NCI-H2029 treated with DMSO at 0.1 percent for 48 hours (cell line): ENCODE measurements at regions not wholly inside any gene's neighbourhood (a gene's known extent, or its start where the extent isn't known, plus 50 kb on each side); places are given as distances from the start of the nearest gene placed in this dataset.
"Not testable (repeated sequence)": the region's sequence is repeated elsewhere in the genome, so short reads cannot be mapped to it uniquely, and the experiment has no call there.

Experiments
- DNase-seq: peaks from one replicate; lab custom pipeline; 2025; lab: John Stamatoyannopoulos, UW

DNA sequence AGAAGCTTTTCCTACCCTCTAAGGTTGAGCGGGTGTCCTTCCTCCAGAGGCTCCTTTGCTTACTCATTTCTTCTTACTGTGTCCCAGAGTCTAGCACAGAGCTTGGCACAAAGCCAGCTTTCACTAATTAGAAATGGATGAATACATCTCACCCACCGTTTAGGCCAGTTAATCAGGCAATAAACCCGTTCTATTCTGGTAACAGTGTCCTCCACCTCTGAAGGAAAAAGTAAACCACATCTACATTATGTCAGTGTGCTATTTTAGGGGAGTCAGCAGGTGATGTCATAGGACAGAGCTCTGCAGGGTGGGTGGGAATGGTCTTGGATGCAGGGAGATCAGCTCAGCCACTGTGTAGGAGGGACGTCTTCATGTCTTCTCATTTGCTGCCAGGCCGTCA lies 109.2 kb downstream of the OSTF1 start:
- no peak for DNase-seq

DNA sequence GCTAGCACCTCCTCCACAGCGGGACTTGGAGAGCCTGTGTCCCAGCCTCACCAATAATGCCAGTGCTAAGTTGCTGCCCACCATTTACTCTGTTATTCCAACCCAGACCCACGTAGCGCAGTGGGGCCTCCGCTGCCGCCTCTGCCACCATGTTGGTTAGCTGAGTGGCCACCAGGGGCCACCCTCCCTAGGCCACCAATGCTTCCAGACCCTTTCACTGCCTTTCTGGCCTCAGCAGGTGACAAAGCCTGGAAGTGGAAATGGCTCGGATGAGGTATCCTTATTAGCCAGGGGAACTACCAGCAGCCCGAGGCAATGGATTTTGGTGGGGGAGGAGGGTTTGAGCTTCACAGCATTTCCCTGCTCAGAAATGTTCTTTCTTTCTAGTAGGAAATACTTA lies 110.1 kb downstream of the OSTF1 start:
- no peak for DNase-seq

DNA sequence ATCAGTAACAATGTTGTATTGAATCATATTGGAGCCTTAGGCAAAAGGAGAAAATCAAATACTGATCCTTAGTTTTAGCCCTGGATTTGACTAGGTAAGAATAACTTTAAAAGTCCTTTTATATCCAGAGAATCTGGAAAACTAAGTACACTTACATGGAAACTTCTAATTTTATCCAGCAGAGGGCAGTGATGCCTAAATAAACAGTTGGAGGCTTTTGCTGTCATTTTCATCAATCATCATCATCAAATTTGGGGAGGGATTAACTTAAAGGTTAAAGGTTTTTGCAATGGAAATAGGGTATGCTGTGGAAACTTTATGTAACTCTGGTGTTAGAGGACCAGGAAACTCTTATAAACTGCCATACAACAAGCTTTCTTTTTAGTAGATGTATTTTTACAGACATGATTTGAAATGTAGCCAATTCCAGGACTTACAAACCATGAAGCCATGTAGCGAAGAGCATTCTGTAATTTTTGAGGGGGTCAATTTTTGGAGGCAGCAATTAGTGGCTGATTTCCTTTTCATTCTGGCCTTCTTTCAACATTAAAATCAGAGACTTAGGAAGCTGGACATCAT lies 112.7 kb downstream of the OSTF1 start:
- peak; percentile 62 for DNase-seq

DNA sequence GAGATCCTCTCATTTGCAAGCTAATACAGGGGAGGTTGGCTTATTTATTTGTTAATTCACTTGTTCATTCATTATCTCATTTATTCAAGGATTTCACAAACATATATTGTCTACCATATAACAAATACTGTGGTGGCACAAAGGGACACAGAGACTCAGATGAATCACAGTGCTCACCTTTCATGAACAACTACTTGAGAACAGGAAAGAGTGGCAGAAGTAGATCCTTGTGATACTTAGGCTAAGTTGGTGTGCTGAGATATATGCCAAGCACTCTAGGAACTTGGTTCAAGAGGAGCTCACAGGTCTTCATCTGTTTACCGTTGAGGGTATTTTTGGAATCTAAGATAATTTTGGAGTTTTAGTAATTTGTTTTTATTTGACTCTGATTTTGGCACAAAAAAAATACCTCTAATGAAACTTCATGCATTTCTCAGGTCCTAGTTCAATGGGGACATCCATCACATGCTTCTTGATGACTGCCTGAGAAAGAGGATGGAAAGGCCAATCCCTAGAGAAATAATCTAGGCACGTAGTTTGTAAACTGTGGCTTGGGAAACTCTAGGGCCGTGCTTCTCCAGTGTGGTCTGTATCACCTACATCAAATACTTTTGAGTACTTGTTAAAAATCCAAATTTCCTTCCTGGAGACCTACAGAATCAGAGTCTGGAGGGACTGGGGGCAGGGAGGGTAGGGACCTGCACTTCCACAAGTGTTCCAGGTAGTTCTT lies 113.3 kb downstream of the OSTF1 start:
- DNase-seq: no peak

DNA sequence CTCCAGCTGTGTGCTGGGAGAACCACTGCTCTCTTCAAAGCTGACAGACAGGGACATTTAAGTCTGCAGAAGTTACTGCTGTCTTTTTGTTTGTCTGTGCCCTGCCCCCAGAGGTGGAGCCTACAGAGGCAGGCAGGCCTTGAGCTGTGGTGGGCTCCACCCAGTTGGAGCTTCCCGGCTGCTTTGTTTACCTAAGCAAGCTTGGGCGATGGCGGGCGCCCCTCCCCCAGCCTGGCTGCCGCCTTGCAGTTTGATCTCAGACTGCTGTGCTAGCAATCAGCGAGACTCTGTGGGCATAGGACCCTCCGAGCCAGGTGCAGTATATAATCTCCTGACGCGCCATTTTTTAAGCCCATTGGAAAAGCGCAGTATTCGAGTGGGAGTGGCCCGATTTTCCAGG lies 119.7 kb downstream of the OSTF1 start:
- not testable (repeated sequence) for DNase-seq

DNA sequence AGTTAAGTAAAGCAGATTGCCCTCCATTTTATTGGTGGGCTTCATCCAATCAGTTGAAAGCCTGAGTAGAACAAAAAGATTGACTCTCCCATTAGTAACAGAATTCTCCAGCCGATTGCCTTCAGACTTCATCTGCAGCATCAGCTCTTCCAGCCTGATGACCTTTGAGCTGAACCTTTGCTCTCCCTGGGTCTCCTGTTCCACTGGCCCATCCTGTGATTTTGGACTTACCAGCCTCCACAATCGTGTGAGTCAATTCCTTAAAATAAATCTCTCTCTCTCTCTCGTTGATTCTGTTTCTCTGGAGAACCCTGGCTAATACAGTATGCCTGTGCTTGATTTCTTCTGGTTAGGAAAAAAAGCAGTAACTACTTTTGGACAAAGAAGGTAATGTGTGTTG lies 121.9 kb downstream of the OSTF1 start:
- no peak for DNase-seq

DNA sequence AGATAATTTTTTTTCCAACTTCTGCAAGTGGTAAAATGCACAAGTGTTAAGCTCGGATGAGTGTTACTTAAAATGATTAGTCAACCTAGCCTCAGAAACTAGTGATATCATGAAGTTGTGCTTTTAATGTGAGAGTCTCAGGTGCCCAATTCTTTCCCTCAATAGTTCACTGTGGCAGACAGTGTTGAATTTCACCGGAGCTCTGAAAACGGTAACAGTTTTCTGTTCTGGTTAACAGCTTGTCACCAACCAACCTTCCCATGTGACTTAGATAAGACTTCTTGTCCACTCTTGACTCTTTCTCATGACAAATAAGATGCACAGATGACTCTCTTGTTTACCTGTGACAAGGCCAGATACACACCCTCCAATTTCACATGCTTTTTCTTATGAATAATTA lies 125.5 kb downstream of the OSTF1 start:
- DNase-seq: no peak

DNA sequence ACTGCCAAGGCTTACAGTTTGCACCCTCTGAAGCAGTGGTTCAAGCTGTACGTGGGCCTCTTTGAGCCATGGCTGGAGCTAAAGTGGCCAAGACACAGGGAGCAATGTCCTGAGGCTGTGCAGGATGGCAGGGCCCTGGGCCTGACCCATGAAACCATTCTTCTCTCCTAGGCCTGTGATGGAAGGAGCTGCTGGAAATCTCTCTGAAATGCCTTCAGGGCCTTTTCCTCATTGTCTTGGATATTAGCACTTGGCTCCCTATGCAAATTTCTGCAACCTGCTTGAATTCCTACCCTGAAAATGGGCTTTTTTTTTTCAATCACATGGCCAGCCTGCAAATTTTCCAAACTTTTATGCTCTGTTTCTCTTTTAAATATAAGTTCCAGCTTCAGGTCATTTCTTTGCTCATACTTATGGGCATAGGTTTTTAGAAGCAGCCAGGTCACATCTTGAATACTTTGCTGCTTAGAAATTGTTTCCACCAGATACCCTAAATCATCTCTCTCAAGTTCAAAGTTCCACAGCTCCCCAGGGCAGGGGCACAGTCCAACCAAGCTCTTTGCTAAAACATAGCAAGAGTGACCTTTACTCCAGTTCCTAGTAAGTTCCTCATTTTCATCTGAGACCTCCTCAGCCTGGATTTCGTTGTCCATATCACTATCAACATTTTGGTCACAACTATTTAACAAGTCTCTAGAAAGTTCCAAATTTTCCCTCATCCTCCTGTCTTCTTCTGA lies 138.3 kb downstream of the OSTF1 start:
- no peak for DNase-seq

DNA sequence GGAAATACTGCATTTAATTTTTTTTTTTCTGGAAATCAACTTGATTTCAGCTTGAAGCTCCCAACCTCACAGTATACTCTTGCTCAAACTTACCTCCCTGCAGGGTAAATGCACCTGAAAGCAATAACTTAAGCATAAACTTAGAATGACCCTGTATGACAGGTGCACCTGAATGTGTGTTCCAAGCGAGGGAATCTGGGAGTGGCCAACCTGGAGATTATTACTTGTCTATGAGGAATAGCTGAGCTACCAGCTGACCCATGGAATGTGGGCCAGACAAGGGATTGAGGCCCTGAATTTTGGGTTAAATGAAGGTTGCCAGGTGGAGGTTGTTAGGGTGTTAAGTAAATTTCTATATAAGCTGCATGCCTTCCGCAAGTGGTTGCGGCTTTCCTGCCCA lies 140.6 kb downstream of the OSTF1 start:
- no peak for DNase-seq

DNA sequence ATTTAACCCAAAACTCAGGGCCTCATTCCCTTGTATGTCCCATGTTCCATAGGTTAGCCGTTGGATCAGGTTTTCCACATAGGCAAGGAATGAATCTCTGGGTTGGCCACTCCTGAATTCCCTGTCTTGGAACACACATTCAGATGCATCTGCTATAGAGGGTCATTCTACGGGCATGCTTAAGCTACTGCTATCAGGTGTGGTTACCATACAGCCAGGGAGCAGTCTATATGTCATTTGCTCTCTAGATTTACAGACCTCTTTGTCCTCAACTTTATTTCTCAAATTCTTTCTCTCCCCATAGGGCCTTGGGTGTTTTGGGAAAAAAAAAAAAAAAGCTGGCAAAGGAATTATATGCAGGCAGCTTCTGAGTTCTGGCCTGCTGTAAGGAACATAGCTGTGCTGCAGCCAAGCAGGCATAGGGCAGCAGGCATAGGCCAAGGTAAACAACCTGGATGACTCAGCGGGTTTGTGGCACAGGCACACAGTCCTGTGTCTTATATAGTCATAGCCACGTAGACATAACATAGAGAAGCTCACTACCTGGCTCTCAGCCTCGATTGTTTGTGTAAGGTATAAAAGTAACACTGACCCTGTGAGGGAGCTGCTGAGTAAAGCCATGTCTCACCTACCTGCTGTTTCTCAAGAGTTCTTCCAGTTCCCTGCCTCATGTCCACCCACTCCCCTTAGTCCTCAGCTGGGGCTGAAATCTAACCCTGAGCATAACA lies 141.5 kb downstream of the OSTF1 start:
- peak; percentile 53 for DNase-seq

DNA sequence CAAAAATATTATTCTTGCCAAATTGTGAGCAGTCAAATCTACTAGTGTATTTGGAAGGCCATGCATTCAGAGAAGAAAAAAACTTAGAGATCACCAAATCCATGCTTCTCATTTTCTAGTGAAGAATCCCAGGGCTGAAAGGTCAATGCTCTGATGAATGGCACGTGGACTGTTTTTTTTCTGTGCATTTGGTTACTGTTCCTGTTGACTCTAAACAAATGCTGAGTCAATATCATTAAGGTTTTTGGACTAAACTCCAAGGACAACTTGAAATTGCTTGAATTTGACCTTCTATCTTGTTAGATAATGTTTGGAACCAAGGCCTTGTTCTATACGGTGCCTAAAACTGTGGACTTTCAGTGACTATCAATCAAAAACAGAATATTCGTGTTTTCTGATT lies 142.2 kb downstream of the OSTF1 start:
- no peak for DNase-seq

DNA sequence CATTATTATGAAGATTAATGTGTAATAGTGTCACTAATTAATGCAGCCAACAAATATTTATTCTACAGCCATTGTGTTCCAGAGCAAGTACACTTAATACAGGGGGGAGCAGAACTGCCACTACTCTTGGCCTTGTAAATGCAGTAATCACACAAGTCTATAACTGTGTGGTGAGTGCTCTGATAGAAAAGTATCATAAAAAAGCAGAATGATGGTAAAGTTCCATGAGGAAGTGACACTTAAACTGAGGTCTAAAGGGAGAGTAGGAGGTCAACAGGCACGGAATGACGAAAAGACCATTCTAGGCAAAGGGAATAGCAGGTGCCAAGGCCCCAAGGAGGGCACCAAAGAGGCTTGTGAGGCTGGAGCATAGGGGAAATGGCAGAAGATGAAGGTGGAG lies 142.9 kb downstream of the OSTF1 start:
- DNase-seq: no peak

DNA sequence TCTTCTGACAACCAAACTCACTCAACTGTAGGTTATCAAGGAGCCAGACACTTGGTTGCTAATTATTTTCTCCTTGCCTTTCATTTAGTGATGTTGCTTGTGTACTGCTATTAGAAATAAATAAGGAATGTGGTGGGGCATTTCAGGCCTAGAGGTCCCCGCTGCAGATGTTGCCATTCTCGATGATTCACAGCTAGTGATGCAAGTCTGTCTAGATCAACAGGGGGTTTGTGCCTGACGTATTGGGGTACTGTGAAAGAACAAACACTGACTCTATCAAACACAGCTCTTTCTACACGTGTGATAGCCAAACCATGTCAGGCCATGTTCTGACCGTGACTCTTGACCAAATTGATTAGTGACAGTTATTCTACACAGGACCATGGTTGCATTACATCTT lies 144.7 kb downstream of the OSTF1 start:
- no peak for DNase-seq

DNA sequence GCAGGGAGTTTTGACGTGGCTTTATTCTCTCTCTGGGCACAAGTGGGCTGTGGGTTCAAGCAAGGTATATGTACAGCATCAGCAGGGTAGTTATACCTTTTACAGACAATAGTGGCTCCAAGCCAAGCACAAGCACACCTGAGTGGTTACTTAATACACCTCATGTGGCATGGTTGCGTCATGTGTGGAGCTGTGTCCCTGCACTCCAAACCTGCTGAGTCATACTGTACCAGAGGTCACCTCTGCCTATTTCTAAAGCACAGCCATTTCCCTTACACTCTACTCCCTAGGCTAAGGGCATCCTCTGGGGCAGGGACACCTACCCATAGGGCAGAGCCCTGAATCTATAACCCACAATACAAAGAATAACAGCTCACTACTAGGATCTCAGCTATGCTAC lies 147.3 kb downstream of the OSTF1 start:
- no peak for DNase-seq

DNA sequence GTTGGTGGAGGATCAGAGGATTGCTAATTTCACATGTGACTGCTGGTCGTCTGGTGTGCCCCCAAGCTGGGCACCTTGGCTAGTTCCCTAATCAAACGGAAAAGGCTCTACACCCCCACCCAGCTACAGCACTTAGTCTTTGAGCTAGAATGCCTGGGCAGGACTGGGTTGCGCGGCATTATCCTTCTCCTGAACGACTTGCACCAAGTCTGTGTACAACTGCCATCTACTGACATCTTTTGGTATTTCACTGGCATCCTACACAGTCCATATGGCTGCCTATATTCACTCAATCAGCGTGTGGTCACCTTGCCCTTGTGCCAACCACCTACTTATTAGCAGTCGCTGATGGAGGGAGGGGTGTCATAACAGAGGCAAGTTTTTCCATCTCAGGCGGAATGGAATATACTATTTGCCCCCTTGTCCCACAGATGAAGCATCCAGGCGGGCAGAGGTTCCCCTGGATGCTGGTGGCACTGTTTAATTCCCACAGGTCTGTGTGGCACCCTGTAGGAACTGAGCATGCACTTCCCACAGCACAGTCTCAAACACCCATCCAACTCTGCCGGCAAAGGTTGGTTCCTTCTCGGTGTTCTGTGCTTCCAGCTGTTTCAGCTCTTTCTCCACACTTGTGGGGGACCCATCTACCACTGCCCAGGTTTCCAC lies 150.1 kb downstream of the OSTF1 start:
- peak; percentile 34 for DNase-seq

DNA sequence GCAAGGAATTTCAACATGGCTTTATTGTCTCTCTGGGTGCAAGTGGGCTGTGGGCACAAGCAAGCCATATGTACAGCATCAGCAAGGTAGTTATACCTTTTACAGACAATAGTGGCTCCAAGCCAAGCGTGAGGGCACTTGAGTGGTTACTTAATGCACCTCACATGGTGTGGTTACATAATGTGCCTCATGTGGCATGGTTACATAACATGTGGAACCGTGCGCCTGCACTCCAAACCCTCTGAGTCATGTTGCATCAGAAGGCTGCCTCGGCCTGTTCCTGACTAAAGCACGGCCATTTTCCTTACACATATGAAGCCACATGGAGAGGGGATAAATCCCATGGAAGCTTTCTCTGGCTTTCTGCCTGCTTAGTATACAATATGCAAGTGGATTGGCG lies 150.9 kb downstream of the OSTF1 start:
- peak; percentile 44 for DNase-seq

DNA sequence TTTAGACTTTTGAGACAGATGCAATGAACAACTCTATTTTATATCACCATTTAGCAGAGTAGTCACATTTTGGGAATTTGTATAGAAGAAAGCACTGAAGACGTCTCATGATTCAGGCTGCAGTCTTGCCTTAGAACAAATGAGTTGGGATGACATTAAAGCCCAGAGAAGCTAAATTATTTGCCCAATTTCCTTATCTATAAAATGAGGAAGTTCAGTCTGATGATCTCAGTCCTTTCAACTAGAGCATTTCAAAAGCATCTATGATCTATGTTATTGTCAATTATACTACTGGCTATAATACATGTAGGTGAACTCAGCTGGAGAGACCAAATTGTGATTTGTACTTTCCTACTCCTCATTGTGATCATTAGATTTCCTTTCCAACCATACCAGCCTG lies 154.1 kb downstream of the OSTF1 start:
- no peak for DNase-seq

DNA sequence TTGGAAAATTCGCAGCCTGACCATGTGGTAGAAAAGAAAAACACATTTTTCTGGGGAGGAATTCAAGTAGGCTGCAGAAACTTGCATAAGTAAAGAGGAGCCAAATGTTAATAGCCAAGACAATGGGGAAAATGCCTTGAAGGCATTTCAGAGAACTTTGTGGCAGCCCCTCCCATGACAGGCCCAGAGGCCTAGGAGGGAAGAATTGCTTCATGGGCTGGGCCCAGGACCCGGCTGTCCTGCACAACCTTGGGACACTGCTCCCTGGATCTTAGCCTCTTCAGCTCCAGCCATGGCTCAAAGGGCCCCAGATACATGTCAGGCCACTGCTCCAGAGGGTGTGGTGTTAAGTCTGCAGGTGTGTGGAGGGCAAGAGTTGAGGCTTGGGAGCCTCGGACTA lies 158.6 kb downstream of the OSTF1 start:
- no peak for DNase-seq

DNA sequence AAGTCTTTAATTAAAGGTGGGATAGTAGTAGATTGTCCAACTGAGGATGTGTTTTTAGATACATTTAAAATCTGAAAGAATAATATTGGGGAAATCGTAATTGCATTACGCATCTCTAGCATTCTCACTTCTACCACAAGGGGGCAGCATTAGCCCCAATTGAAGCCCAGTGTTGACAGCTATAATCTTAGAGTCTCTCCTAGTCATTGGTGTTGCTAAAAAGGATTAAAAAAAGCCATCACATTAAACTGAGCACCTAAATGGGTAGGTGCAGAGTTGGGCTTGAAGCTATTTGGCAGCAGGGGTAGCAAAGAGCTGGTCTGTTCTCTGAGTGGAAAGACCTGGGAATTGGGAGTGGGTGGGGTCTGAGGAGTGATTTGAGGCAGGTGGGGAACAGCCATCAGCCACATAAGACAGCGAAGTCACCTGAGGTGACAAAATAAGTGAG lies 177.2 kb downstream of the OSTF1 start:
- peak; percentile 44 for DNase-seq

DNA sequence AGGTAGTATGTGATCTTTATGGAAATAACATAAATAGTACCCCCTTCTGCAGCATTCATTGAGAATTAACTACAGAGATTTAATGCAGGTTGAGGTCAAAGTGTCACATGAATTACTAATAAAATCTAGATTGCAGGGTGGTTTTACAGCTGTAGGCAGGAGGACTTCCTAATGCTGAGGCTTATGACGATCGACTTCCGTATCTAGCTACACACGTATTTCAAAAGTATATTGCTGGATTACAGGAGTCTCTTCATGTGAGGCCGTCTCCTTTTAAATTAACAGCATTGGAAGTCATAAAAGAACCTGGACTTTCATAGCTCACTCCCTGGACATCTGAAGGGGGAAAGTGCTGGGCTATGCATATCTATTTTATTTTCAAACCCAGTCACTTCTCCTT lies 180.9 kb downstream of the OSTF1 start:
- no peak for DNase-seq

DNA sequence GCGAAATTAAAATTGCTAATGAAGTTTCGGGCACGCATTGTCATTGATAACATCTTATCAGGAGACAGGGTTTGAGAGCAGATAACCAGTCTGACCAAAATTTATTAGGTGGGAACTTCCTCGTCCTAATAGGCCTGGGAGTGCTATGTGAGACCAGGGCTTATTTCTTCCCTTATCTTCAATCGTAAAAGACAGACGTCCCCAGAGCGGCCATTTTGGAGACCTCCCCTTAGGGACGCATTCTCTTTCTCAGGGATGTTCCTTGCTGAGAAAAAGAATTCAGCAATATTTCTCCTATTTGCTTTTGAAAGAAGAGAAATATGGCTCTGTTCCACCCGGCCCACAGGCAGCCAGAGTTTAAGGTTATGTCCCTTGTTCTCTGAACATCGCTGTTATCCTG lies 184.7 kb downstream of the OSTF1 start:
- not testable (repeated sequence) for DNase-seq

DNA sequence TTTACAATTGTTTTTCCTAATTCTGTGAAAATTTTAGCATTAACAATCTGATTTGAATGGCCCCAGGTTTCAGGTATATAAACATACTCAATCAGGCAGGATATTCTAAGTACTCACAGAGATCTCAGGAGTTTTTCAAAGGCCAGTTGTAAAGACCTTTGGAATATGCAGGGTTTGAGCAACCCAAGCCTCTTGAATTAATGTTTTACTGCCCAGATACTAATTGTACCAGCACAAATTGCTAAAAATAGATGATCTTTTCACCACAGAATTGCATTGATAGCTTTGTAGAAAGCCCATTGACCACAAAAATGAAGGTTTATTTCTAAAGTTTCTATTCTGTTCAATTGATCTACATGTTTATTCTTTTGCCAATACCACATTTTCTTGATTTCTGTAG lies 186.5 kb downstream of the OSTF1 start:
- DNase-seq: no peak
